Fibroblast of lung (primary cell): ENCODE measurements at regions not wholly inside any gene's neighbourhood (a gene's known extent, or its start where the extent isn't known, plus 50 kb on each side); places are given as distances from the start of the nearest gene placed in this dataset.

Experiments used
- DNase-seq, 2 donors: peaks; one replicate each; pipeline versions ENCODE4 v3.0.0 to v3.0.0-alpha.2; 2010; ENCODE audit warnings: low read depth in 2 of 2
- H2AFZ ChIP-seq: 2 replicates; pipeline ENCODE4 v1.5.1; 2012; ENCODE audit warnings: low read length, control low read depth, inconsistent platforms
- H3K27ac ChIP-seq: 2 replicates; pipeline ENCODE4 v1.5.1; 2011; ENCODE audit warnings: low read length, control low read depth; ENCODE audit not compliant: insufficient read depth
- H3K27me3 ChIP-seq: 2 replicates; pipeline ENCODE4 v1.5.1; 2011; ENCODE audit warnings: mild to moderate bottlenecking, low read length; ENCODE audit not compliant: control insufficient read depth, insufficient read depth
- H3K36me3 ChIP-seq: 2 replicates; pipeline ENCODE4 v1.5.1; 2011; ENCODE audit warnings: low read length; ENCODE audit not compliant: control insufficient read depth, insufficient read depth
- H3K4me1 ChIP-seq: 2 replicates; pipeline ENCODE4 v1.5.1; 2011; ENCODE audit warnings: low read length; ENCODE audit not compliant: control insufficient read depth, insufficient read depth; ENCODE audit errors: extremely low read depth
- H3K4me2 ChIP-seq: 2 replicates; pipeline ENCODE4 v1.5.1; 2011; ENCODE audit warnings: low read length, control low read depth; ENCODE audit not compliant: insufficient read depth; ENCODE audit errors: extremely low read depth
- H3K4me3 ChIP-seq, 4 experiments: fragments of 200-600 bp in 1 of 4; sonication (generic) in 1 of 4; replicated peaks in 1 of 4; 2 replicates each; pipeline ENCODE4 v1.5.1; 2011 to 2016; ENCODE audit warnings: low read length in 4 of 4, low read depth in 3 of 4, mild to moderate bottlenecking in 3 of 4, control low read depth in 2 of 4, inconsistent platforms in 1 of 4, mixed read lengths in 1 of 4; ENCODE audit not compliant: insufficient read depth in 1 of 4; ENCODE audit errors: control extremely low read depth in 1 of 4
- H3K79me2 ChIP-seq: 2 replicates; pipeline ENCODE4 v1.5.1; 2012; ENCODE audit warnings: mild to moderate bottlenecking, low read length, inconsistent platforms; ENCODE audit not compliant: control insufficient read depth, insufficient read depth
- H3K9ac ChIP-seq: 2 replicates; pipeline ENCODE4 v1.5.1; 2011; ENCODE audit warnings: mild to moderate bottlenecking, low read length, control low read depth; ENCODE audit not compliant: insufficient read depth
- H3K9me3 ChIP-seq: 2 replicates; pipeline ENCODE4 v1.5.1; 2012; ENCODE audit warnings: low read depth, low read length; ENCODE audit not compliant: control insufficient read depth, insufficient read depth
- H4K20me1 ChIP-seq: 2 replicates; pipeline ENCODE4 v1.5.1; 2011; ENCODE audit warnings: low read length; ENCODE audit not compliant: control insufficient read depth, insufficient read depth; ENCODE audit errors: extremely low read depth
- CTCF ChIP-seq, 2 donors: IDR thresholded peaks in 1 of 2; conservative IDR thresholded peaks in 1 of 2; 1 replicate in 1 of 2; 2 replicates in 1 of 2; pipeline ENCODE4 v1.5.1; 2011 to 2012; ENCODE audit warnings: low read length in 2 of 2, control low read depth in 1 of 2, inconsistent platforms in 1 of 2, low read depth in 1 of 2, mild to moderate bottlenecking in 1 of 2
- EZH2 ChIP-seq: IDR thresholded peaks from 2 replicates; pipeline ENCODE4 v1.5.1; 2012; ENCODE audit warnings: low read length, control low read depth, mild to moderate bottlenecking; ENCODE audit errors: missing control alignments

DNA sequence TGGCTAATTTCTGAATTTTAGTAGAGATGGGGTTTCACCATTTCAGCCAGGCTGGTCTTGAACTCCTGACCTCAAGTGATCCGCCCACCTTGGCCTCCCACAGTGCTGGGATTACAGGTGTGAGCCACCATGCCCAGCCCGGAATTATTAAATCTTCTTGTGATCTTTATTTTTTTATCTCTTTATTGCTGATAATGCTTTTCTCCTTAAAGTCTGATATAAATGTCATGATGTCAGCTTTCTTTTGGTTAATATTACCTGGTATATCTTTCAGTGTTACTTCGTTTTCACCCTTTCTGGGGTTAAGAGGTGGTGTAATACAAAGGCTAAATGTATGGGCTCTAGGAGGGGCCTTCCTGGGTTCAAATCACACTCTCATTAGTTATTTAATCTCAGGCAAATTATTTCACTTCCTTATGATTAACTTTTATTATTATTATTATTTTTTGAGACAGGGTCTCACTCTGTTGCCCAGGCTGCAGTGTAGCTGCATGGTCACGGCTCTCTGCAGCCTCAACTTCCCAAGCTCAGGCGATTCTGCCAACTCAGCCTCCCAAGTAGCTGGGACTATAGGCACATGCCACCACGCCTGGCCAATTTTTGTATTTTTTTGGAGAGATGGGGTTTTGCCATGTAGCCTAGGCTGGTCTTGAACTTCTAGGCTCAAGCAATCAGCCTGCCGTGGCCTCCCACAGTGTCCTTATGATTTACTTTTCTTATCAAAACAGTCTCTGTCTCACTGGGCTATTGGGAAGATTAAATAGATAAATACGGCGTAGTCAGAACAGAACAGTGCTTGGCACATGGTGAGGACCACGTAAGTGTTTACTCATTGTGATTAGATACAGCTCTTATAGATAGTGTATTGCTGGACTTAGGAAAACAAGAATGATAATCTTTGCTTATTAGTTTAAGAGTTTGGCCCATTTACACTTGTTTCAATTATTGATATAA, 216.5 kb downstream of the URB2 start:
- Histone ChIP-seq H2AFZ (no peak overlapping the region), H4K20me1 (no peaks in the 10 kb centered on the region), H3K27ac (no peak overlapping the region), H3K4me1 (no peaks in the 10 kb centered on the region), H3K9me3 (no peaks in the 10 kb centered on the region), H3K4me3 (no peak overlapping the region), H3K36me3 (no peaks in the 10 kb centered on the region), H3K27me3 (no peaks in the 10 kb centered on the region), H3K4me2 (no peak overlapping the region), H3K9ac (no peak overlapping the region), H3K79me2 (no peaks in the 10 kb centered on the region)
- TF ChIP-seq CTCF (conservative IDR thresholded peaks at IDR 0.05 in 1 of 2, IDR thresholded peaks at IDR 0.05 in 1 of 2; ENCODE audit: low read depth in 1 of 2, low read length in 2 of 2) = no peak
- no peak for TF ChIP-seq EZH2
- peak in 1 of 2 donors; percentile 27 for DNase-seq

- Histone ChIP-seq H3K9me3 (no peaks in the 10 kb centered on the region), H3K79me2 (no peaks in the 10 kb centered on the region), H4K20me1 (no peaks in the 10 kb centered on the region), H3K9ac (no peak overlapping the region), H3K4me2 (no peak overlapping the region), H2AFZ (no peak overlapping the region), H3K27me3 (no peaks in the 10 kb centered on the region), H3K36me3 (no peaks in the 10 kb centered on the region), H3K4me1 (no peaks in the 10 kb centered on the region), H3K27ac (no peak overlapping the region), H3K4me3 (no peak overlapping the region)
- TF ChIP-seq CTCF (conservative IDR thresholded peaks at IDR 0.05 in 1 of 2, IDR thresholded peaks at IDR 0.05 in 1 of 2; ENCODE audit: low read depth in 1 of 2, low read length in 2 of 2) (peak in 1 of 2 donors; percentile 41), EZH2 (no peak)
- peak; percentile 7 to 92 for DNase-seq
These were observed 217.7 kb downstream of the URB2 start for GRCh38 chr1:229843627-229844238.

GRCh38 chr1:229844675-229845074, 218.6 kb downstream of the URB2 start:
- DNase-seq = peak in 1 of 2 donors; percentile 25
- no peaks in the 10 kb centered on the region for H3K9me3 ChIP-seq
- H3K27me3 ChIP-seq = no peaks in the 10 kb centered on the region
- TF ChIP-seq EZH2 = no peak
- no peak for TF ChIP-seq CTCF (conservative IDR thresholded peaks at IDR 0.05 in 1 of 2, IDR thresholded peaks at IDR 0.05 in 1 of 2; ENCODE audit: low read depth in 1 of 2, low read length in 2 of 2)
- no peak overlapping the region for H3K9ac ChIP-seq
- no peak overlapping the region for H3K4me3 ChIP-seq
- no peaks in the 10 kb centered on the region for H3K4me1 ChIP-seq
- H3K79me2 ChIP-seq = no peaks in the 10 kb centered on the region
- no peaks in the 10 kb centered on the region for H3K36me3 ChIP-seq
- H4K20me1 ChIP-seq = no peaks in the 10 kb centered on the region
- H2AFZ ChIP-seq = no peak overlapping the region
- no peak overlapping the region for H3K4me2 ChIP-seq
- H3K27ac ChIP-seq = no peak overlapping the region
